H1 (cell line): ENCODE measurements at regions not wholly inside any gene's neighbourhood (a gene's known extent, or its start where the extent isn't known, plus 50 kb on each side); places are given as distances from the start of the nearest gene placed in this dataset.
A peak's percentile ranks its signal among the peaks of the same experiment; 100 is the strongest.

Experiments used
- CTCF ChIA-PET: fragments of 300-600 bp; sonication (Branson Sonifier 250); formaldehyde crosslinking; loops from one replicate; lab custom pipeline; 2021; ENCODE audit not compliant: partially characterized antibody; lab: Charles Lee
- POLR2A ChIA-PET: fragments of 300-600 bp; sonication (Branson Sonifier 250); formaldehyde crosslinking; loops from one replicate; lab custom pipeline; 2021; ENCODE audit warnings: inconsistent platforms; ENCODE audit not compliant: partially characterized antibody; lab: Charles Lee
- DNase-seq, 2 experiments: peaks; one replicate each; pipeline versions ENCODE4 v3.0.0 to v3.0.0-alpha.2; 2010 to 2022; ENCODE audit warnings: low spot score in 2 of 2, low read depth in 1 of 2, mixed read lengths in 1 of 2
- FAIRE-seq: peaks from 2 replicates; lab custom pipeline; 2011; peaks lifted over from hg19 to GRCh38; lab: Jason Lieb, UNC
- H2AFZ ChIP-seq: 2 replicates; pipeline ENCODE4 v1.8.1; 2012; ENCODE audit warnings: low read length, inconsistent platforms
- H2AK5ac ChIP-seq: 2 replicates; pipeline ENCODE4 v1.6.1; 2013; ENCODE audit warnings: low read depth, low read length
- H2BK120ac ChIP-seq: replicated peaks from 2 replicates; pipeline ENCODE3; 2013; ENCODE audit warnings: low read depth, low read length, inconsistent platforms
- H2BK12ac ChIP-seq: 2 replicates; pipeline ENCODE4 v1.6.1; 2013; ENCODE audit warnings: low read depth, low read length
- H2BK15ac ChIP-seq: 2 replicates; pipeline ENCODE4 v1.6.1; 2013; ENCODE audit warnings: low read length
- H2BK20ac ChIP-seq: 2 replicates; pipeline ENCODE4 v1.6.1; 2013; ENCODE audit warnings: low read length
- H2BK5ac ChIP-seq: 2 replicates; pipeline ENCODE4 v1.6.1; 2013; ENCODE audit warnings: low read depth, low read length
- H3K14ac ChIP-seq: 2 replicates; pipeline ENCODE4 v1.6.1; 2013; ENCODE audit warnings: inconsistent platforms; ENCODE audit not compliant: insufficient read length
- H3K18ac ChIP-seq: 2 replicates; pipeline ENCODE4 v1.6.1; 2013; ENCODE audit warnings: low read length; ENCODE audit errors: extremely low read depth
- H3K23ac ChIP-seq: 2 replicates; pipeline ENCODE4 v1.6.1; 2013; ENCODE audit warnings: inconsistent platforms; ENCODE audit not compliant: insufficient read length
- H3K23me2 ChIP-seq: 2 replicates; pipeline ENCODE4 v1.6.1; 2013; ENCODE audit warnings: low read depth, low read length
- H3K27ac ChIP-seq: 2 replicates; pipeline ENCODE4 v1.6.1; 2011; ENCODE audit warnings: low read depth, low read length, inconsistent platforms
- H3K27me3 ChIP-seq, 4 experiments: replicated peaks in 1 of 4; 1 replicate in 1 of 4; 2 replicates in 3 of 4; pipeline versions ENCODE4 v1.6.1 to v1.8.1; 2011 to 2013; ENCODE audit warnings: low read length in 3 of 4, mild to moderate bottlenecking in 3 of 4, inconsistent platforms in 2 of 4, mixed read lengths in 2 of 4, moderate library complexity in 1 of 4; ENCODE audit not compliant: control insufficient read depth in 3 of 4, insufficient read depth in 3 of 4; ENCODE audit errors: extremely low read depth in 1 of 4
- H3K36me3 ChIP-seq, 4 experiments: 2 replicates each; pipeline versions ENCODE4 v1.6.1 to v1.8.1; 2011 to 2013; ENCODE audit warnings: mild to moderate bottlenecking in 4 of 4, low read length in 3 of 4, moderate library complexity in 2 of 4, control low read depth in 1 of 4, inconsistent platforms in 1 of 4; ENCODE audit not compliant: insufficient read depth in 4 of 4, control insufficient read depth in 2 of 4
- H3K4ac ChIP-seq: replicated peaks from 2 replicates; pipeline ENCODE3; 2013; ENCODE audit warnings: low read length, low read depth, mixed read lengths, inconsistent platforms; ENCODE audit not compliant: insufficient read length
- H3K4me1 ChIP-seq, 4 experiments: replicated peaks in 1 of 4; 1 replicate in 1 of 4; 2 replicates in 3 of 4; pipeline versions ENCODE4 v1.6.1 to v1.8.1; 2011 to 2013; ENCODE audit warnings: low read length in 3 of 4, inconsistent platforms in 2 of 4, mixed read lengths in 1 of 4; ENCODE audit not compliant: insufficient read depth in 4 of 4, control insufficient read depth in 3 of 4
- H3K4me2 ChIP-seq, 2 experiments: 2 replicates each; pipeline versions ENCODE4 v1.6.1 to v1.8.1; 2011 to 2013; ENCODE audit warnings: low read depth in 2 of 2, low read length in 2 of 2, control low read depth in 1 of 2, inconsistent platforms in 1 of 2, mild to moderate bottlenecking in 1 of 2; ENCODE audit not compliant: insufficient read depth in 1 of 2
- H3K4me3 ChIP-seq, 4 experiments: fragments of 200-600, 300-600 bp in 1 of 4; sonication (generic), shearing (Covaris generic), sonication (Bioruptor Twin) in 1 of 4; 2 replicates each; pipeline versions ENCODE4 v1.5.1 to v1.8.1; 2011 to 2016; ENCODE audit warnings: low read length in 4 of 4, low read depth in 3 of 4, control low read depth in 2 of 4, inconsistent platforms in 2 of 4, mild to moderate bottlenecking in 2 of 4, mixed read lengths in 1 of 4, moderate library complexity in 1 of 4; ENCODE audit not compliant: insufficient read depth in 2 of 4; ENCODE audit errors: extremely low read depth in 1 of 4
- H3K56ac ChIP-seq: replicated peaks from 2 replicates; pipeline ENCODE3; 2013; ENCODE audit warnings: low read depth, mild to moderate bottlenecking, mixed read lengths, low read length, inconsistent platforms; ENCODE audit not compliant: insufficient read length
- H3K79me1 ChIP-seq: 2 replicates; pipeline ENCODE4 v1.6.1; 2013; ENCODE audit warnings: low read depth, low read length, control low read depth
- H3K79me2 ChIP-seq, 2 experiments: 2 replicates each; pipeline versions ENCODE4 v1.6.1 to v1.8.1; 2012 to 2013; ENCODE audit warnings: low read length in 2 of 2, mild to moderate bottlenecking in 2 of 2, inconsistent platforms in 1 of 2; ENCODE audit not compliant: insufficient read depth in 2 of 2, control insufficient read depth in 1 of 2
- H3K9ac ChIP-seq, 4 experiments: replicated peaks in 1 of 4; 1 replicate in 1 of 4; 2 replicates in 3 of 4; pipeline versions ENCODE4 v1.6.1 to v1.8.1; 2011 to 2013; ENCODE audit warnings: low read depth in 3 of 4, low read length in 3 of 4, control low read depth in 2 of 4, mild to moderate bottlenecking in 2 of 4, moderate library complexity in 2 of 4, inconsistent platforms in 1 of 4; ENCODE audit errors: extremely low read depth in 1 of 4
- H3K9me3 ChIP-seq, 2 experiments: 2 replicates each; pipeline versions ENCODE4 v1.6.1 to v1.8.1; 2012 to 2013; ENCODE audit warnings: mild to moderate bottlenecking in 2 of 2, moderate library complexity in 2 of 2, control low read depth in 1 of 2, inconsistent platforms in 1 of 2, low read depth in 1 of 2, low read length in 1 of 2, mixed read lengths in 1 of 2; ENCODE audit not compliant: insufficient read depth in 2 of 2
- H4K20me1 ChIP-seq, 2 experiments: replicated peaks in 1 of 2; 2 replicates each; pipeline versions ENCODE3 to v1.8.1; 2011 to 2013; ENCODE audit warnings: inconsistent platforms in 2 of 2, low read length in 2 of 2, mild to moderate bottlenecking in 1 of 2; ENCODE audit not compliant: insufficient read depth in 2 of 2, control insufficient read depth in 1 of 2
- H4K5ac ChIP-seq: 2 replicates; pipeline ENCODE4 v1.6.1; 2013; ENCODE audit warnings: low read length, low read depth, mixed read lengths, inconsistent platforms; ENCODE audit not compliant: insufficient read length
- H4K8ac ChIP-seq: 2 replicates; pipeline ENCODE4 v1.8.0; 2013; ENCODE audit warnings: mild to moderate bottlenecking, moderate library complexity, low read length, inconsistent platforms; ENCODE audit not compliant: insufficient read depth; ENCODE audit errors: extremely low read depth
- H4K91ac ChIP-seq: replicated peaks from 2 replicates; pipeline ENCODE3; 2013; ENCODE audit warnings: low read length, mixed read lengths, inconsistent platforms; ENCODE audit not compliant: insufficient read length
- BRCA1 ChIP-seq: IDR thresholded peaks from 2 replicates; pipeline ENCODE4 v1.6.1; 2012; ENCODE audit warnings: low read depth, low read length, improper control_type of control experiment
- CBX8 ChIP-seq: fragments of 300-800, 300-1000 bp; sonication (generic); IDR thresholded peaks from 2 replicates; pipeline ENCODE4 v1.7.1; 2016; ENCODE audit warnings: low read depth, low read length, borderline replicate concordance
- CREB1 ChIP-seq: IDR thresholded peaks from 2 replicates; pipeline ENCODE4 v1.6.1; 2012; ENCODE audit warnings: inconsistent platforms
- EZH2 ChIP-seq: fragments of 200-600 bp; sonication (generic); IDR thresholded peaks from 2 replicates; pipeline ENCODE4 v1.7.1; 2012; ENCODE audit warnings: low read depth, mild to moderate bottlenecking, moderate library complexity, low read length, inconsistent platforms; ENCODE audit not compliant: severe bottlenecking
- JUND ChIP-seq: IDR thresholded peaks from 2 replicates; pipeline ENCODE4 v1.6.1; 2011; ENCODE audit warnings: mild to moderate bottlenecking, improper control_type of control experiment, low read length
- POLR2A ChIP-seq, 2 experiments: IDR thresholded peaks; 1 replicate in 1 of 2; 2 replicates in 1 of 2; pipeline ENCODE4 v1.6.1; 2011; ENCODE audit warnings: low read depth in 2 of 2, low read length in 2 of 2, mild to moderate bottlenecking in 2 of 2; ENCODE audit errors: control extremely low read depth in 1 of 2
- RNF2 ChIP-seq: fragments of 200-900, 300-1000 bp; sonication (generic); IDR thresholded peaks from 2 replicates; pipeline ENCODE4 v1.7.1; 2016; ENCODE audit warnings: borderline replicate concordance, low read depth, mild to moderate bottlenecking, antibody characterized with exemption, low read length; ENCODE audit not compliant: poor library complexity, severe bottlenecking; ENCODE audit errors: missing control alignments
- SAP30 ChIP-seq: fragments of 300-600 bp; sonication (generic); IDR thresholded peaks from 2 replicates; pipeline ENCODE4 v1.7.1; 2012; ENCODE audit warnings: low read length, moderate library complexity, mild to moderate bottlenecking, inconsistent platforms; ENCODE audit not compliant: insufficient read depth, insufficient replicate concordance
- SIX5 ChIP-seq: IDR thresholded peaks from 2 replicates; pipeline ENCODE4 v1.6.1; 2011; ENCODE audit warnings: mild to moderate bottlenecking, low read depth, low read length
- TBP ChIP-seq: IDR thresholded peaks from 2 replicates; pipeline ENCODE4 v1.6.1; 2011; ENCODE audit warnings: low read depth, low read length, improper control_type of control experiment
- WGBS, 2 experiments: shearing (Covaris generic) in 1 of 2; methylation state at CpG; one replicate each; pipeline versions ENCODE4 v1.1.6 to v1.1.7; 2013 to 2015; ENCODE audit warnings: low lambda C conversion rate in 2 of 2, mixed read lengths in 2 of 2, inconsistent platforms in 1 of 2, low coverage in 1 of 2, missing lambda C conversion rate in 1 of 2; ENCODE audit not compliant: insufficient replicate concordance in 2 of 2, insufficient coverage in 1 of 2, insufficient read length in 1 of 2; ENCODE audit errors: extremely low coverage in 1 of 2, missing lambda C conversion rate in 1 of 2; 5-methylcytosine and 5-hydroxymethylcytosine counted together
- TF ChIP-seq, protein P1 (sequence below), 3 experiments: IDR thresholded peaks; 1 replicate in 2 of 3; 2 replicates in 1 of 3; pipeline versions ENCODE4 v1.5.1 to v1.6.1; 2011; ENCODE audit warnings: low read length in 3 of 3, mild to moderate bottlenecking in 3 of 3, inconsistent platforms in 2 of 3, low read depth in 1 of 3, moderate library complexity in 1 of 3; ENCODE audit not compliant: insufficient read depth in 1 of 3; ENCODE audit errors: control extremely low read depth in 1 of 3

DNA sequence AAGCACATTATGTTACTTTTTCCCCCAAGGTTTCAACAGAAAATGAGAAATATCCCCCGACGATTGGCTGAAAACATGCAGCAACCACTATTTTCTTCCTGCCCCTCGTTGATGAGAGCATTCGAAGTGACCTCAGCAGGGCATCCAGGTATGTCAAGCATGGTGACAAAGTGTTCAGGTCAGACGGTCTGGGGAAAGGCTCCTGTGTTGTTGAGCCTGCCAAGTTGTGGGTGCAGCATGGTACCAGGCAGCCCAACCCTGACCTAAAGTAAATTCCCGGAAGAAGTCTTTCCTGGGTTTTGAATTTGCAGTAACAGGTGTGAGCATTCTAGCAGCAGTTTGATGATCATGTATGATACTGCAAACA lies 51.7 kb upstream of the SEC14L1 start:
- Histone ChIP-seq H3K27ac (peak overlapping the region; percentile 79), H4K20me1 (peaks cover 0 to 2% of the 10 kb centered on the region in 2 experiments), H3K4ac (peak overlapping the region; percentile 47), H4K8ac (peak overlapping the region; percentile 91; the same call in 1 of the 2 replicates), H3K36me3 (peaks cover 11 to 28% (median 19%) of the 10 kb centered on the region in 4 experiments), H3K23ac (no peak overlapping the region), H3K56ac (peak overlapping the region; percentile 84), H3K4me1 (peaks cover 0 to 4% (median under 1%) of the 10 kb centered on the region in 4 experiments; a peak in 2 of 7 replicates), H4K91ac (peak overlapping the region; percentile 76), H2BK120ac (no peak overlapping the region), H3K4me2 (peak overlapping the region; percentile 91 to 96), H3K23me2 (peaks cover 5% of the 10 kb centered on the region), H2BK5ac (peak overlapping the region; percentile 57), H3K79me1 (no peaks in the 10 kb centered on the region; the same call in none of the 2 replicates), H2BK20ac (no peak overlapping the region), H3K9me3 (no peaks in the 10 kb centered on the region), H2AFZ (peak overlapping the region; percentile 21; the same call in 1 of the 2 replicates), H4K5ac (peak overlapping the region; percentile 40), H3K14ac (no peak overlapping the region), H3K9ac (peak overlapping the region; percentile 84 to 95 (median 94)), H2AK5ac (peak overlapping the region; percentile 41; the same call in 1 of the 2 replicates), H3K18ac (peak overlapping the region; percentile 43; the same call in 1 of the 2 replicates), H3K79me2 (peaks cover 0 to 37% of the 10 kb centered on the region in 2 experiments; a peak in 3 of 4 replicates), H3K4me3 (peak overlapping the region; percentile 64 to 95 (median 72)), H2BK15ac (no peak overlapping the region), H3K27me3 (no peaks in the 10 kb centered on the region), H2BK12ac (no peak overlapping the region)
- POLR2A ChIA-PET: interaction anchor here (0.5 to 2.0 kb wide), 15 partner anchors 9 to 352 kb away, joined by 3 to 7 read pairs (median 4); partner anchors contain the start of genes SEC14L1 and SRSF2
- DNase-seq: no peak
- WGBS, 2 experiments: 16% methylated on average over 6 of the region's 6 CpGs; no CpG with 5 or more reads in 1 of the 2 experiments
- FAIRE-seq: no peak
- CTCF ChIA-PET: interaction anchor here (0.6 to 4.3 kb wide), 21 partner anchors 10 to 265 kb away, joined by 3 to 44 read pairs (median 3); no protein-coding TSS in a partner anchor
- TF ChIP-seq POLR2A (IDR thresholded peaks at IDR 0.05; ENCODE audit: control extremely low read depth in 1 of 2, low read depth in 2 of 2, low read length in 2 of 2): no peak
- no peak for TF ChIP-seq BRCA1
- no peak for TF ChIP-seq JUND
- TF ChIP-seq CBX8: no peak
- no peak for TF ChIP-seq RNF2
- peak; percentile 15 for TF ChIP-seq SAP30
- no peak for TF ChIP-seq SIX5
- TF ChIP-seq, protein P1, sequence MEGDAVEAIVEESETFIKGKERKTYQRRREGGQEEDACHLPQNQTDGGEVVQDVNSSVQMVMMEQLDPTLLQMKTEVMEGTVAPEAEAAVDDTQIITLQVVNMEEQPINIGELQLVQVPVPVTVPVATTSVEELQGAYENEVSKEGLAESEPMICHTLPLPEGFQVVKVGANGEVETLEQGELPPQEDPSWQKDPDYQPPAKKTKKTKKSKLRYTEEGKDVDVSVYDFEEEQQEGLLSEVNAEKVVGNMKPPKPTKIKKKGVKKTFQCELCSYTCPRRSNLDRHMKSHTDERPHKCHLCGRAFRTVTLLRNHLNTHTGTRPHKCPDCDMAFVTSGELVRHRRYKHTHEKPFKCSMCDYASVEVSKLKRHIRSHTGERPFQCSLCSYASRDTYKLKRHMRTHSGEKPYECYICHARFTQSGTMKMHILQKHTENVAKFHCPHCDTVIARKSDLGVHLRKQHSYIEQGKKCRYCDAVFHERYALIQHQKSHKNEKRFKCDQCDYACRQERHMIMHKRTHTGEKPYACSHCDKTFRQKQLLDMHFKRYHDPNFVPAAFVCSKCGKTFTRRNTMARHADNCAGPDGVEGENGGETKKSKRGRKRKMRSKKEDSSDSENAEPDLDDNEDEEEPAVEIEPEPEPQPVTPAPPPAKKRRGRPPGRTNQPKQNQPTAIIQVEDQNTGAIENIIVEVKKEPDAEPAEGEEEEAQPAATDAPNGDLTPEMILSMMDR (IDR thresholded peaks at IDR 0.05; ENCODE audit: control extremely low read depth in 1 of 3, insufficient read depth in 1 of 3, low read depth in 1 of 3, low read length in 3 of 3): 0 out of 4 replicates have a peak, but pooled peaks of 1 of the 3 experiments have one; percentile 4
- TF ChIP-seq CREB1: no peak
- no peak for TF ChIP-seq EZH2
- no peak for TF ChIP-seq TBP
